Transverse colon (tissue), 4 donors: ENCODE measurements at regions not wholly inside any gene's neighbourhood (a gene's known extent, or its start where the extent isn't known, plus 50 kb on each side); places are given as distances from the start of the nearest gene placed in this dataset.

ENCODE experiments used
- CTCF ChIP-seq, 5 experiments: fragments of 200-600 bp in 3 of 5; fragments of 450-650 bp in 2 of 5; sonication (generic) in 3 of 5; IDR thresholded peaks; 1 replicate in 2 of 5; 2 replicates in 3 of 5; pipeline ENCODE4 v1.5.1; 2016 to 2017; ENCODE audit warnings: antibody characterized with exemption in 5 of 5, inconsistent platforms in 3 of 5, mild to moderate bottlenecking in 2 of 5, moderate library complexity in 1 of 5
- EP300 ChIP-seq: sonication (generic); formaldehyde crosslinking; IDR thresholded peaks from one replicate; pipeline ENCODE4 v1.6.1; 2017; ENCODE audit warnings: antibody characterized with exemption, low read depth
- POLR2A ChIP-seq: fragments of 450-650 bp; IDR thresholded peaks from one replicate; pipeline ENCODE4 v1.6.1; 2016; ENCODE audit warnings: antibody characterized with exemption, mild to moderate bottlenecking, moderate library complexity
- POLR2AphosphoS5 ChIP-seq, 3 donors: sonication (generic); formaldehyde crosslinking; IDR thresholded peaks; one replicate each; pipeline ENCODE4 v1.6.1; 2016; ENCODE audit warnings: antibody characterized with exemption in 3 of 3

GRCh38 chr10:34956756-34957155, 133.4 kb downstream of the CUL2 start:
- TF ChIP-seq CTCF (IDR thresholded peaks at IDR 0.05) = no peak
- TF ChIP-seq POLR2A = no peak
- no peak for TF ChIP-seq POLR2AphosphoS5 (IDR thresholded peaks at IDR 0.05)
- no peak for TF ChIP-seq EP300
